ENCODE measurements at regions not wholly inside any gene's neighbourhood (a gene's known extent, or its start where the extent isn't known, plus 50 kb on each side); places are given as distances from the start of the nearest gene placed in this dataset.
"Not testable (repeated sequence)": the region's sequence is repeated elsewhere in the genome, so short reads cannot be mapped to it uniquely, and the experiment has no call there.

GRCh38 chr5:107012371-107012770, 658.4 kb downstream of the EFNA5 start:
- H3K27me3 ChIP-seq (ENCODE audit: control insufficient read depth, insufficient read depth, low read length) = no peaks in the 10 kb centered on the region
- no peak for TF ChIP-seq CTCF (IDR thresholded peaks at IDR 0.05; ENCODE audit: insufficient read depth, low read length, severe bottlenecking)
- no peaks in the 10 kb centered on the region for H3K36me3 ChIP-seq (ENCODE audit: control insufficient read depth, insufficient read depth, low read length)
- FAIRE-seq (no peak), DNase-seq (ENCODE audit: low read depth) (no peak)
- H3K4me3 ChIP-seq (ENCODE audit: low read depth, low read length) = no peak overlapping the region

GRCh38 chr5:107011605-107012004, 659.1 kb downstream of the EFNA5 start:
- no peak overlapping the region for H3K4me3 ChIP-seq (ENCODE audit: low read depth, low read length)
- no peaks in the 10 kb centered on the region for H3K27me3 ChIP-seq (ENCODE audit: control insufficient read depth, insufficient read depth, low read length)
- no peak for TF ChIP-seq CTCF (IDR thresholded peaks at IDR 0.05; ENCODE audit: insufficient read depth, low read length, severe bottlenecking)
- DNase-seq (ENCODE audit: low read depth) (no peak), FAIRE-seq (peak; percentile 64)
- H3K36me3 ChIP-seq (ENCODE audit: control insufficient read depth, insufficient read depth, low read length) = no peaks in the 10 kb centered on the region

GRCh38 chr5:107010060-107010459, 660.7 kb downstream of the EFNA5 start:
- no peak for TF ChIP-seq CTCF (IDR thresholded peaks at IDR 0.05; ENCODE audit: insufficient read depth, low read length, severe bottlenecking)
- FAIRE-seq = no peak
- Histone ChIP-seq H3K4me3 (ENCODE audit: low read depth, low read length) (no peak overlapping the region), H3K27me3 (ENCODE audit: control insufficient read depth, insufficient read depth, low read length) (no peaks in the 10 kb centered on the region), H3K36me3 (ENCODE audit: control insufficient read depth, insufficient read depth, low read length) (no peaks in the 10 kb centered on the region)
- DNase-seq (ENCODE audit: low read depth) = no peak

- H3K27me3 ChIP-seq (ENCODE audit: control insufficient read depth, insufficient read depth, low read length) = no peaks in the 10 kb centered on the region
- no peak for DNase-seq (ENCODE audit: low read depth)
- no peaks in the 10 kb centered on the region for H3K36me3 ChIP-seq (ENCODE audit: control insufficient read depth, insufficient read depth, low read length)
- no peak overlapping the region for H3K4me3 ChIP-seq (ENCODE audit: low read depth, low read length)
- no peak for FAIRE-seq
- TF ChIP-seq CTCF (IDR thresholded peaks at IDR 0.05; ENCODE audit: insufficient read depth, low read length, severe bottlenecking) = no peak
Observed at GRCh38 chr5:107005653-107006052, 665.1 kb downstream of the EFNA5 start.

GRCh38 chr5:107005161-107005560, 665.6 kb downstream of the EFNA5 start:
- no peaks in the 10 kb centered on the region for H3K27me3 ChIP-seq (ENCODE audit: control insufficient read depth, insufficient read depth, low read length)
- FAIRE-seq = no peak
- no peak for DNase-seq (ENCODE audit: low read depth)
- no peak overlapping the region for H3K4me3 ChIP-seq (ENCODE audit: low read depth, low read length)
- TF ChIP-seq CTCF (IDR thresholded peaks at IDR 0.05; ENCODE audit: insufficient read depth, low read length, severe bottlenecking) = no peak
- no peaks in the 10 kb centered on the region for H3K36me3 ChIP-seq (ENCODE audit: control insufficient read depth, insufficient read depth, low read length)

GRCh38 chr5:107002115-107002514, 668.6 kb downstream of the EFNA5 start:
- no peaks in the 10 kb centered on the region for H3K27me3 ChIP-seq (ENCODE audit: control insufficient read depth, insufficient read depth, low read length)
- TF ChIP-seq CTCF (IDR thresholded peaks at IDR 0.05; ENCODE audit: insufficient read depth, low read length, severe bottlenecking) = no peak
- FAIRE-seq = no peak

GRCh38 chr5:106999506-106999905, 671.2 kb downstream of the EFNA5 start:
- H3K27me3 ChIP-seq (ENCODE audit: control insufficient read depth, insufficient read depth, low read length); H3K36me3 ChIP-seq (ENCODE audit: control insufficient read depth, insufficient read depth, low read length); DNase-seq (ENCODE audit: low read depth); FAIRE-seq; H3K4me3 ChIP-seq (ENCODE audit: low read depth, low read length): not testable (repeated sequence)

More at GRCh38 chr5:107002115-107002514, 668.6 kb downstream of the EFNA5 start:
- Histone ChIP-seq H3K36me3 (ENCODE audit: control insufficient read depth, insufficient read depth, low read length) (no peaks in the 10 kb centered on the region), H3K4me3 (ENCODE audit: low read depth, low read length) (no peak overlapping the region)
- no peak for DNase-seq (ENCODE audit: low read depth)
